HEK293 (cell line): ENCODE measurements at regions not wholly inside any gene's neighbourhood (a gene's known extent, or its start where the extent isn't known, plus 50 kb on each side); places are given as distances from the start of the nearest gene placed in this dataset.

Experiments used
- CTCF ChIA-PET: fragments of 350-600 bp; formaldehyde crosslinking; extraction: SDS; loops from one replicate; lab custom pipeline; 2021; ENCODE audit warnings: antibody characterized with exemption; lab: Yijun Ruan, JAX
- POLR2A ChIA-PET: fragments of 300-600 bp; formaldehyde crosslinking; extraction: SDS; loops from one replicate; lab custom pipeline; 2020; ENCODE audit warnings: antibody characterized with exemption, inconsistent platforms; lab: Yijun Ruan, JAX
- H3K27ac ChIP-seq: fragments of 200-500 bp; sonication (Bioruptor generic); 2 replicates; pipeline ENCODE4 v1.5.1; 2014; ENCODE audit warnings: low read depth, low read length, control low read depth, inconsistent platforms; ENCODE audit errors: extremely low read depth
- H3K36me3 ChIP-seq, 2 experiments: fragments of 200-500 bp in 1 of 2; sonication (Bioruptor generic) in 1 of 2; 1 replicate in 1 of 2; 2 replicates in 1 of 2; pipeline ENCODE4 v1.5.1; 2014 to 2017; ENCODE audit warnings: inconsistent platforms in 2 of 2, low read length in 2 of 2; ENCODE audit not compliant: control insufficient read depth in 2 of 2, insufficient read depth in 1 of 2
- H3K4me1 ChIP-seq: fragments of 200-500 bp; sonication (Bioruptor generic); 2 replicates; pipeline ENCODE4 v1.5.1; 2014; ENCODE audit warnings: mild to moderate bottlenecking, low read length, inconsistent platforms; ENCODE audit not compliant: control insufficient read depth, insufficient read depth
- H3K4me3 ChIP-seq: 2 replicates; pipeline ENCODE4 v1.5.1; 2011; ENCODE audit warnings: low read depth, mild to moderate bottlenecking, control low read depth, low read length, moderate library complexity
- H3K9me3 ChIP-seq: fragments of 200-500 bp; sonication (Bioruptor generic); 2 replicates; pipeline ENCODE4 v1.5.1; 2014; ENCODE audit warnings: low read depth, low read length, inconsistent platforms; ENCODE audit not compliant: control insufficient read depth, insufficient read depth
- BCL11B ChIP-seq: fragments of 450-650 bp; formaldehyde crosslinking; IDR thresholded peaks from 2 replicates; pipeline ENCODE4 v1.5.1; 2016; ENCODE audit warnings: low read depth, missing biosample characterization, missing genetic modification characterization
- EGR2 ChIP-seq: fragments of 450-650 bp; formaldehyde crosslinking; IDR thresholded peaks from 2 replicates; pipeline ENCODE4 v1.5.1; 2016; ENCODE audit warnings: low read depth, missing biosample characterization, missing genetic modification characterization
- GLIS2 ChIP-seq: fragments of 450-650 bp; formaldehyde crosslinking; IDR thresholded peaks from 2 replicates; pipeline ENCODE4 v1.5.1; 2016; ENCODE audit warnings: missing biosample characterization, missing genetic modification characterization
- HIC1 ChIP-seq: fragments of 450-650 bp; formaldehyde crosslinking; IDR thresholded peaks from 2 replicates; pipeline ENCODE4 v1.5.1; 2016; ENCODE audit warnings: missing biosample characterization, missing genetic modification characterization
- HOXD13 ChIP-seq: sonication (generic); formaldehyde crosslinking; IDR thresholded peaks from 2 replicates; pipeline ENCODE4 v1.8.0; 2022; ENCODE audit warnings: missing genetic modification reagents, borderline replicate concordance
- KLF7 ChIP-seq: fragments of 450-650 bp; formaldehyde crosslinking; IDR thresholded peaks from 2 replicates; pipeline ENCODE4 v1.5.1; 2016; ENCODE audit warnings: missing biosample characterization, missing genetic modification characterization, borderline replicate concordance
- KLF8 ChIP-seq: fragments of 450-650 bp; formaldehyde crosslinking; IDR thresholded peaks from 2 replicates; pipeline ENCODE4 v1.5.1; 2016; ENCODE audit warnings: missing biosample characterization, missing genetic modification characterization
- KLF9 ChIP-seq: fragments of 450-650 bp; formaldehyde crosslinking; IDR thresholded peaks from 2 replicates; pipeline ENCODE4 v1.5.1; 2016; ENCODE audit warnings: missing biosample characterization, missing genetic modification characterization, low read depth
- OSR2 ChIP-seq: fragments of 450-650 bp; formaldehyde crosslinking; IDR thresholded peaks from 2 replicates; pipeline ENCODE4 v1.5.1; 2016; ENCODE audit warnings: missing biosample characterization, missing genetic modification characterization
- PRDM6 ChIP-seq: fragments of 450-650 bp; formaldehyde crosslinking; IDR thresholded peaks from 2 replicates; pipeline ENCODE4 v1.5.1; 2017; ENCODE audit warnings: missing biosample characterization, missing genetic modification characterization
- SCRT2 ChIP-seq: fragments of 450-650 bp; formaldehyde crosslinking; IDR thresholded peaks from 2 replicates; pipeline ENCODE4 v1.5.1; 2016; ENCODE audit warnings: missing biosample characterization, missing genetic modification characterization
- ZNF18 ChIP-seq: fragments of 450-650 bp; formaldehyde crosslinking; IDR thresholded peaks from 2 replicates; pipeline ENCODE4 v1.5.1; 2016; ENCODE audit warnings: missing biosample characterization, missing genetic modification characterization
- ZNF19 ChIP-seq: fragments of 450-650 bp; formaldehyde crosslinking; IDR thresholded peaks from 2 replicates; pipeline ENCODE4; 2016; ENCODE audit warnings: missing biosample characterization, missing genetic modification characterization, low read depth
- ZNF214 ChIP-seq: fragments of 450-650 bp; formaldehyde crosslinking; IDR thresholded peaks from 2 replicates; pipeline ENCODE4 v1.5.1; 2017; ENCODE audit warnings: missing biosample characterization, mild to moderate bottlenecking, missing genetic modification characterization, borderline replicate concordance
- ZNF335 ChIP-seq: fragments of 450-650 bp; formaldehyde crosslinking; conservative IDR thresholded peaks from 2 replicates; pipeline ENCODE4 v1.5.1; 2016; ENCODE audit warnings: missing biosample characterization, missing genetic modification characterization
- ZNF341 ChIP-seq: fragments of 450-650 bp; formaldehyde crosslinking; IDR thresholded peaks from 2 replicates; pipeline ENCODE4; 2016; ENCODE audit warnings: low read depth, missing biosample characterization, missing genetic modification characterization
- ZNF37A ChIP-seq: fragments of 450-650 bp; IDR thresholded peaks from 2 replicates; pipeline ENCODE4 v1.5.1; 2018; ENCODE audit warnings: missing biosample characterization, missing genetic modification characterization
- ZNF501 ChIP-seq: fragments of 450-650 bp; formaldehyde crosslinking; IDR thresholded peaks from 2 replicates; pipeline ENCODE4 v1.5.1; 2016; ENCODE audit warnings: missing biosample characterization, missing genetic modification characterization
- ZNF510 ChIP-seq: fragments of 450-650 bp; formaldehyde crosslinking; IDR thresholded peaks from 2 replicates; pipeline ENCODE4 v1.5.1; 2018; ENCODE audit warnings: mild to moderate bottlenecking, missing genetic modification characterization, missing biosample characterization; ENCODE audit not compliant: insufficient replicate concordance
- ZNF558 ChIP-seq: fragments of 450-650 bp; formaldehyde crosslinking; IDR thresholded peaks from 2 replicates; pipeline ENCODE4 v1.5.1; 2016; ENCODE audit warnings: missing biosample characterization, missing genetic modification characterization
- ZNF596 ChIP-seq: fragments of 450-650 bp; IDR thresholded peaks from 2 replicates; pipeline ENCODE4 v1.5.0; 2018; ENCODE audit warnings: missing biosample characterization, mild to moderate bottlenecking, missing genetic modification characterization, moderate library complexity
- ZNF654 ChIP-seq: fragments of 450-650 bp; formaldehyde crosslinking; IDR thresholded peaks from 2 replicates; pipeline ENCODE4 v1.5.1; 2016; ENCODE audit warnings: low read depth, missing biosample characterization, missing genetic modification characterization
- ZNF701 ChIP-seq: fragments of 450-650 bp; formaldehyde crosslinking; IDR thresholded peaks from 2 replicates; pipeline ENCODE4 v1.5.1; 2016; ENCODE audit warnings: missing biosample characterization, missing genetic modification characterization
- ZNF747 ChIP-seq: fragments of 450-650 bp; formaldehyde crosslinking; IDR thresholded peaks from 2 replicates; pipeline ENCODE4 v1.5.1; 2016; ENCODE audit warnings: missing biosample characterization, missing genetic modification characterization
- ZNF785 ChIP-seq: fragments of 450-650 bp; formaldehyde crosslinking; IDR thresholded peaks from 2 replicates; pipeline ENCODE4 v1.5.1; 2016; ENCODE audit warnings: missing biosample characterization, missing genetic modification characterization
- ZNF843 ChIP-seq: fragments of 450-650 bp; formaldehyde crosslinking; IDR thresholded peaks from 2 replicates; pipeline ENCODE4 v1.5.1; 2016; ENCODE audit warnings: missing biosample characterization, missing genetic modification characterization
- ZSCAN5A ChIP-seq: fragments of 450-650 bp; formaldehyde crosslinking; IDR thresholded peaks from 2 replicates; pipeline ENCODE4 v1.5.1; 2016; ENCODE audit warnings: missing biosample characterization, missing genetic modification characterization

GRCh38 chr7:85828614-85829013 lies 641.8 kb upstream of the SEMA3D start:
- Histone ChIP-seq H3K27ac (no peak overlapping the region), H3K9me3 (no peaks in the 10 kb centered on the region), H3K4me3 (no peak overlapping the region), H3K36me3 (no peaks in the 10 kb centered on the region; a peak in 1 of 3 replicates), H3K4me1 (no peaks in the 10 kb centered on the region)
- CTCF ChIA-PET: interaction anchor here (0.6 to 4.1 kb wide), 11 partner anchors 10 to 1850 kb away, joined by 3 to 42 read pairs (median 9); partner anchors contain the start of gene SEMA3D
- POLR2A ChIA-PET: no interaction called here
- no peak for TF ChIP-seq BCL11B (tag by site-specific recombination)
- TF ChIP-seq, all 188 proteins: peak for 0

GRCh38 chr7:85823396-85824080 lies 636.7 kb upstream of the SEMA3D start:
- Histone ChIP-seq H3K27ac (no peak overlapping the region), H3K4me3 (no peak overlapping the region), H3K4me1 (no peaks in the 10 kb centered on the region), H3K36me3 (no peaks in the 10 kb centered on the region; a peak in 1 of 3 replicates), H3K9me3 (no peaks in the 10 kb centered on the region)
- TF ChIP-seq GLIS2 (no peak), ZNF558 (tag by site-specific recombination) (no peak), OSR2 (tag by site-specific recombination) (no peak), ZNF37A (tag by site-specific recombination) (no peak), HIC1 (tag by site-specific recombination) (no peak), HOXD13 (no peak), ZNF510 (tag by site-specific recombination) (no peak), ZNF785 (tag by site-specific recombination) (no peak), KLF9 (tag by site-specific recombination) (no peak), ZNF18 (tag by site-specific recombination) (no peak)
- POLR2A ChIA-PET: no interaction called here
- CTCF ChIA-PET: no interaction called here

GRCh38 chr7:85821926-85822325 lies 635.1 kb upstream of the SEMA3D start:
- ChIA-PET POLR2A (no interaction called here), CTCF (no interaction called here)
- no peak overlapping the region for H3K4me3 ChIP-seq
- H3K36me3 ChIP-seq: no peaks in the 10 kb centered on the region
- no peak overlapping the region for H3K27ac ChIP-seq
- no peaks in the 10 kb centered on the region for H3K9me3 ChIP-seq
- H3K4me1 ChIP-seq: no peaks in the 10 kb centered on the region
- no peak for TF ChIP-seq EGR2
- no peak for TF ChIP-seq ZNF341 (tag by site-specific recombination)
- no peak for TF ChIP-seq ZNF701 (tag by site-specific recombination)
- TF ChIP-seq ZNF747 (tag by site-specific recombination): no peak
- no peak for TF ChIP-seq ZSCAN5A (tag by site-specific recombination)
- TF ChIP-seq ZNF843 (tag by site-specific recombination): no peak
- TF ChIP-seq KLF7: no peak
- no peak for TF ChIP-seq ZNF335
- no peak for TF ChIP-seq ZNF214 (tag by site-specific recombination)
- TF ChIP-seq ZNF19 (tag by site-specific recombination): no peak
- TF ChIP-seq PRDM6 (tag by site-specific recombination): no peak
- TF ChIP-seq ZNF501 (tag by site-specific recombination): no peak
- TF ChIP-seq ZNF596 (tag by site-specific recombination): no peak
- TF ChIP-seq KLF8: no peak
- no peak for TF ChIP-seq ZNF654 (tag by site-specific recombination)
- TF ChIP-seq SCRT2: no peak
